Lower lobe of right lung (tissue), 2 donors: ENCODE measurements at regions not wholly inside any gene's neighbourhood (a gene's known extent, or its start where the extent isn't known, plus 50 kb on each side); places are given as distances from the start of the nearest gene placed in this dataset.

ENCODE experiments used
- ATAC-seq, 2 donors: fragments of 200-7000 bp; cut with Tn5 transposase; one replicate each; pipeline ENCODE4 v1.9.1; 2020 to 2022; ENCODE audit warnings: mild to moderate bottlenecking in 2 of 2, moderate library complexity in 2 of 2
- DNase-seq: peaks from one replicate; pipeline ENCODE4 v3.0.0-alpha.2; 2020
- H3K27ac ChIP-seq: fragments of 200-600 bp; one replicate; pipeline ENCODE4 v1.8.0; 2022
- H3K27me3 ChIP-seq: fragments of 200-600 bp; one replicate; pipeline ENCODE4 v1.8.0; 2022; ENCODE audit warnings: low read depth
- H3K36me3 ChIP-seq: fragments of 200-600 bp; one replicate; pipeline ENCODE4 v1.8.0; 2022; ENCODE audit warnings: mild to moderate bottlenecking
- H3K4me1 ChIP-seq: fragments of 200-600 bp; one replicate; pipeline ENCODE4 v1.8.0; 2022
- H3K4me3 ChIP-seq: fragments of 200-600 bp; one replicate; pipeline ENCODE4 v1.8.0; 2022; ENCODE audit warnings: mild to moderate bottlenecking
- H3K9me3 ChIP-seq: fragments of 200-600 bp; one replicate; pipeline ENCODE4 v1.8.0; 2022
- CTCF ChIP-seq: fragments of 200-600 bp; IDR thresholded peaks from one replicate; pipeline ENCODE4 v1.8.0; 2022; ENCODE audit warnings: antibody characterized with exemption, mild to moderate bottlenecking
- intact Hi-C: fragments of 100-400 bp; cut with DNase I; formaldehyde crosslinking; loops from one replicate; pipeline ENCODE4 v1.11.0; 2022
- donor health status: DM: no; HTN: yes; CAD: no; lungs with severe emphysema.

DNA sequence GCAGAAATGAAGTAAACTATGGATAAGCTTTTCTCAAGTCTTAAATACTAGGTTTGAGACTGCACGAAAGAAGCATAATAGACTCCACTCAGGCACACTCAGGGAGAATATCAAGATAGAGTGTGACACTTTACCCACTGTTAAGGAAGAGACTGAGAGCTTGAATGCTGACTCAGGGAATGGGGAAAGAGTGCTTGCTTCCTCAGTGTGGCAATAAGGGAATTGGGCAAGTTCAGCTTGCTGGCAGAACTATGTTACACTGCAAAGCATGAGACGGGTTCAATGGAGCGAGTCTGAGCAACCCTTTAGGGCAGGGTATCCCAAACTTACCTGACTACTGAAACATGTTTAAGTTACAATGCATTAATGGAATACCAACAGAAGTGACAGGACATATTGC, 237.7 kb upstream of the MEF2C start:
- DNase-seq (no peak), ATAC-seq (peak; percentile 64 to 89)
- Histone ChIP-seq H3K4me1 (no peaks in the 10 kb centered on the region), H3K9me3 (no peaks in the 10 kb centered on the region), H3K4me3 (no peak overlapping the region), H3K27ac (no peak overlapping the region), H3K27me3 (no peaks in the 10 kb centered on the region), H3K36me3 (no peaks in the 10 kb centered on the region)
- TF ChIP-seq CTCF, result no peak
- intact Hi-C loops, result no loop called here

DNA sequence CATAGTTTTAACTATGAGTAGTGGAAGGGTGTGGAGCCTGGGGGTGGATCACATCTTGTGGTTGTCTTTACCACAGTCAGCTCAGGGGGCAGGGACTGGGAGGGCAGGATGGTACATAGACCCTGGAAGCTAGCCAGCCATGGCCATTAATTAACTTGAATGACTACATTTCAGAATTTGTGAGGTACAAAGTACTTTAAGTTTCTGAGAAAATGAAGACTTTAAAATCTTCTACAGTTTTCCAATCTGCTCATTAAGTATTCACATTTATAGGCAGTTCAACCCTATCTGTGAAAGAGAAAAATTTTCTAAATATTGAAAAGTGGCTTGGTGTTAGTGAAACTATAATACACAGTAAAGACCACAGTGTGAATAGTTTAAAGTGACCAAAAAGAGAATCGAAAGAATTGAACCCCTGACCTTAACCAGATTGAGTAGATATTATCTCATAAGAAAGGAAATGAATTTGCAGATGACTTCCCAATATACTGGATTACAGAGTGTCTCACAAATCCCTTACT, 234.2 kb upstream of the MEF2C start:
- no peaks in the 10 kb centered on the region for H3K36me3 ChIP-seq
- H3K27ac ChIP-seq, result no peak overlapping the region
- H3K27me3 ChIP-seq, result no peaks in the 10 kb centered on the region
- intact Hi-C loops, result no loop called here
- no peak overlapping the region for H3K4me3 ChIP-seq
- no peaks in the 10 kb centered on the region for H3K4me1 ChIP-seq
- DNase-seq (no peak), ATAC-seq (no peak)
- H3K9me3 ChIP-seq, result no peaks in the 10 kb centered on the region
- TF ChIP-seq CTCF, result no peak

DNA sequence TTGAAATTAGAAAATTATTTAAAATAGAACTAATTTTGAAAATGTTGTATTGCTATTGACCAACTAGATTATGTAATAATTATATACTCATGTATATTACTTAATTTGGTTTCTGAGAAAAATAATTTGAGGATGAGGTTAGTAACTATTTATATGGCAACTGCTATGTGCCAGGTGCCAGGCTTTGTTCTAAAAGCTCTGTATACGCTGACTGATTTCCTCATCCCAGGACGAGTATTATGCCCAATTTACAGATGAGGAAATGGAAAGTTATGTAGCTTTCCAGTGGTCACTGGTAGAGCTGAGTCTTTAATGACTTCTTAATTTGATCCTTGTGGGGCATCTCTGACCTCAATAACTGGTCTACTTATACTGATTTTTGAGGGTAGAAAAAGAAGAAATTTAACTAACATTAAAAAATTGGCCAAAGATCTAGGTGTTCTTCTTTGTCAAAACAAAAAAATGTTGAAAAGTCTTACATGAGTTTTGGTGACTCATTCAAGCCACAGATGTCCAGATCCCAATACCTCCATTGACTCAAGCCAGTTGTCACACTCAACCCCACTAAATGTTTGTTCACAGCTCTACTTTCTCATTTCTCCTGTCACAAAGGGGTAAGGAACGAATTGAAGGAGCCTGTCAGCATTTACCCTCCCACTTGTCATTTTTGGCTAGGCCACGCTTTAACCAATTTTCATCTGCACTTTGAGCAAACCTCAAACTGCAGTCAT, 228.1 kb upstream of the MEF2C start:
- intact Hi-C loops, result no loop called here
- H3K9me3 ChIP-seq, result no peaks in the 10 kb centered on the region

DNA sequence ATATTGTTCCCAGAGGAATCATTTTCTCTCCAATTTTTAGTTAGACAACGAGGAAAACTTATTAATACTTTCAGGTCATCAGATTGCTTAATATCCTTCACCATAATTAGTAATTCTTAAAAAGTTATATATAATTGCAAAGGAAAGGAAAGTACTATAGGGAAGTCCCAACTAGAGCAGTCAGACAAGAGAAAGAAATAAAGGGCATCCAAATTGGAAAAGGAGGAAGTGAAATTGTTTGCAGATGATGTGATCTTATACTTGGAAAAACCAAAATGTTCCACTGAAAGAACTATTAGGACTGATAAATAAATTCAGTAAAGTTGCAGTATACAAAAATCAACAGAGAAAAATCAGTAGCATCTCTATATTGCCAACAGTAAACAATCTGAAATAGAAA, 223.5 kb upstream of the MEF2C start:
- ATAC-seq (no peak), DNase-seq (no peak)
- H3K36me3 ChIP-seq, result no peaks in the 10 kb centered on the region
- no peaks in the 10 kb centered on the region for H3K9me3 ChIP-seq
- no peaks in the 10 kb centered on the region for H3K27me3 ChIP-seq
- no peak overlapping the region for H3K4me3 ChIP-seq
- intact Hi-C loops, result no loop called here
- no peak overlapping the region for H3K27ac ChIP-seq
- no peaks in the 10 kb centered on the region for H3K4me1 ChIP-seq
- TF ChIP-seq CTCF, result no peak

More for the DNA sequence above, 228.1 kb upstream of the MEF2C start:
- no peak overlapping the region for H3K4me3 ChIP-seq
- no peak overlapping the region for H3K27ac ChIP-seq
- no peaks in the 10 kb centered on the region for H3K4me1 ChIP-seq
- ATAC-seq (no peak), DNase-seq (no peak)
- H3K36me3 ChIP-seq, result no peaks in the 10 kb centered on the region
- no peaks in the 10 kb centered on the region for H3K27me3 ChIP-seq
- TF ChIP-seq CTCF, result no peak

GRCh38 chr5:89105836-89106235, 222.9 kb upstream of the MEF2C start:
- Histone ChIP-seq H3K27ac (no peak overlapping the region), H3K4me3 (no peak overlapping the region), H3K4me1 (no peaks in the 10 kb centered on the region), H3K36me3 (no peaks in the 10 kb centered on the region), H3K27me3 (no peaks in the 10 kb centered on the region), H3K9me3 (no peaks in the 10 kb centered on the region)
- no peak for TF ChIP-seq CTCF
- intact Hi-C loops, result no loop called here
- DNase-seq, result no peak
- ATAC-seq, result no peak
